RWPE1 (cell line): ENCODE measurements at regions not wholly inside any gene's neighbourhood (a gene's known extent, or its start where the extent isn't known, plus 50 kb on each side); places are given as distances from the start of the nearest gene placed in this dataset.

Source experiments
- CTCF ChIA-PET: fragments of 350-600 bp; sonication (Branson Sonifier 250); formaldehyde crosslinking; extraction: SDS; loops from one replicate; lab custom pipeline; 2021; lab: Yijun Ruan, JAX
- POLR2A ChIA-PET: fragments of 400-600 bp; formaldehyde crosslinking; extraction: SDS; loops from one replicate; lab custom pipeline; 2020; ENCODE audit warnings: antibody characterized with exemption; ENCODE audit not compliant: low non-redundant PET; lab: Yijun Ruan, JAX
- DNase-seq: peaks from one replicate; pipeline ENCODE4 v3.0.0; 2012; ENCODE audit warnings: low spot score
- H3K27ac ChIP-seq: fragments of 450-650 bp; 2 replicates; pipeline ENCODE4 v1.5.1; 2017
- CTCF ChIP-seq: fragments of 450-650 bp; conservative IDR thresholded peaks from 2 replicates; pipeline ENCODE4 v1.5.1; 2017; ENCODE audit warnings: low read depth, mild to moderate bottlenecking

DNA sequence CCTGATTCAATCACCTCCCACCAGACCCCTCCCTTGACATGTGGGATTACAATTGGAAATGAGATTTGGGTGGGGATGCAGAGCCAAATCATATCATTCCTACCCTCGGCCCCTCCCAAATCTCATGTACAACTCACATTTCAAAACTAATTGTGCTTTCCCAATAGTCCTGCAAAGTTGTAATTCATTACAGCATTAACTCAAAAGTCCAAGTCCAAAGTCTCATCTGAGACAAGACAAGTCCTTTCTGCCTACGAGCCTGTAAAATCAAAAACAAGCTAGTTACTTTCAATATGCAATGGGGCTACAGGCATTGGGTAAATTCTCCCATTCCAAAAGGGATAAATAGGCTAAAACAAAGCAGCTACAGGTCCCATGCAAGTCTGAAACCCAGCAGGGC lies 634.6 kb downstream of the SLC6A15 start:
- TF ChIP-seq CTCF: no peak
- no peak for DNase-seq
- ChIA-PET POLR2A (no interaction called here), CTCF (no interaction called here)
- no peak overlapping the region for H3K27ac ChIP-seq

GRCh38 chr12:84276215-84276614 lies 636.4 kb downstream of the SLC6A15 start:
- ChIA-PET POLR2A (no interaction called here), CTCF (no interaction called here)
- no peak for DNase-seq
- no peak for TF ChIP-seq CTCF
- H3K27ac ChIP-seq: no peak overlapping the region

GRCh38 chr12:84272324-84272723 lies 640.3 kb downstream of the SLC6A15 start:
- CTCF ChIA-PET: no interaction called here
- no peak overlapping the region for H3K27ac ChIP-seq
- TF ChIP-seq CTCF: no peak
- POLR2A ChIA-PET: no interaction called here
- no peak for DNase-seq

DNA sequence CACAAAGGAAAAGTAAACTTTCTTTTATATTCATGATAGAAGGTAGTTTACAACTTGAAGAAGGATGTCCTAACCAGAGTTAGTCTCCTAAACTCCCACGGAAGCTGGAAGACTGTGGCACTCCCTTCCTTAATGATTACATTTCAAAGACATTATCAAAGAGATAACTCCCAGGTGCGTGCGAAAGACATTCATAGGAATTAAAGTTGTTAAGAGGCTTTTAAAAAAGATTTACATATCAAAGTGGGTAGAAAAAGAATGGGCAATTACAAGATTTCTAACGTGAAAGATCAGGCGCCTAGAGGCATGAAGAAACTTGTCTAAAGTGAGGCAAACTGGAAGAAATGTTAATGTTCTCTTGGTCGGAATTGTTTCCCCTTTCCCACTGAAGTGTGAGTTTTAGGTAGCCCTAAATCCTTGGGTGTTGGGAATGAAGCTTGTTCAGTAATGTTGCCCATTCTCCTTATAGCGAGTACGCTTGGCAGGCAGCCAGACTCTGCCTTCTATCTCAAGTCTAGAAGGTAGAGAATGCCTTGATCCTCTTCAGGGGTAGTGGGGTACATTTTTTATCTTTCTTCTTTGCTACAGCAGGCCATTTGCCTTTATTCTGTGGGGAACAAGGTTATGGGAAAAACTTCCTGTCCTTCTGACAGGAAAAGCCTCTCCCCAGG lies 642.0 kb downstream of the SLC6A15 start:
- ChIA-PET POLR2A (no interaction called here), CTCF (no interaction called here)
- H3K27ac ChIP-seq: no peak overlapping the region
- DNase-seq: no peak
- TF ChIP-seq CTCF: no peak

- CTCF ChIA-PET: no interaction called here
- DNase-seq: no peak
- no peak overlapping the region for H3K27ac ChIP-seq
- TF ChIP-seq CTCF: no peak
- POLR2A ChIA-PET: no interaction called here
Measured at GRCh38 chr12:84247931-84248330, 664.7 kb downstream of the SLC6A15 start.

GRCh38 chr12:84243686-84244085 lies 668.9 kb downstream of the SLC6A15 start:
- DNase-seq: no peak
- CTCF ChIA-PET: interaction anchor here (0.5 to 0.6 kb wide), 2 partner anchors 62 to 1459 kb away, joined by 3 read pairs; no protein-coding TSS in a partner anchor
- H3K27ac ChIP-seq: no peak overlapping the region
- POLR2A ChIA-PET: no interaction called here
- no peak for TF ChIP-seq CTCF
